GM13976 (cell line): ENCODE measurements at regions not wholly inside any gene's neighbourhood (a gene's known extent, or its start where the extent isn't known, plus 50 kb on each side); places are given as distances from the start of the nearest gene placed in this dataset.

ENCODE experiments used
- DNase-seq: peaks from one replicate; pipeline ENCODE4 v3.0.0; 2012; ENCODE audit warnings: low spot score
- in situ Hi-C: fragments of 300-500 bp; cut with MboI; formaldehyde crosslinking; loops from one replicate; pipeline ENCODE4 v1.12.0; 2022; ENCODE audit warnings: low sequenced_read_pairs, mixed read lengths, inconsistent platforms; ENCODE audit not compliant: unreplicated experiment
- TF ChIP-seq, protein P1 (sequence below): IDR thresholded peaks from 2 replicates; pipeline ENCODE4 v1.5.1; 2012; ENCODE audit warnings: borderline replicate concordance, mild to moderate bottlenecking; ENCODE audit not compliant: insufficient read depth; ENCODE audit errors: extremely low read depth, missing control alignments, control extremely low read depth

DNA sequence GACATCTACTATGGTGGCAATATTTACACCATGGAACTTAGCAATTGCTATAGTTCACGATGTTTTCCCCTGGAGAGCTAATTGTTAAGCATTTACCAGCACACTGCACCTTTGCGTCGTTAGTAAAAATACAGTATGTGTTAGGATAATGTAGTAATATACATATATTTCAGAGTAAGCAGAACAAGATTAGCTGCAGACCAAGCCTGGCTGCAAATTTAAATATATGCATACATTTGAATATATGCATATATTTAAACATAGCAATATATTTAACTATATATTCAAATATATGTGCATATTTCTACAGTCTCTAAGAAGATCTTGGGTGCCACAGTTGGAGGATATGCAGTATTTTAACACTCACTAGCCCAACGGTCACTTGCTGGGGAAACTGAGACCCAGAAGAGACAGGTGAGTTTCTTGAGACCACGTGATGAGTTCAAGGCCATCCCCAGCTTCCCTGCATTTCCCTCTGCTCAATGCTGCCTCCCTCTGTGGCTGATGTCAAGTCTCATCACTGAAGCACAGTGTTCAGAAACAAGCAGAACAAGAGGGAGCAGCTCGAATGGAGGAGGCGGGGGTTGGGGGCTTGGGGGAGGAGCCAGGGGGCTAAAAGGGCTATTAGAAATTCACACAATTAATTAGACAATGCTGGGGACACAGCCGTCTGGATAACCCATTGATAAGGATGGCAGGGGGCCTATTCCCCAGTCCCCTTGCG lies 708.0 kb downstream of the MED13L start:
- DNase-seq, result no peak
- in situ Hi-C loops, result no loop called here
- TF ChIP-seq, protein P1, sequence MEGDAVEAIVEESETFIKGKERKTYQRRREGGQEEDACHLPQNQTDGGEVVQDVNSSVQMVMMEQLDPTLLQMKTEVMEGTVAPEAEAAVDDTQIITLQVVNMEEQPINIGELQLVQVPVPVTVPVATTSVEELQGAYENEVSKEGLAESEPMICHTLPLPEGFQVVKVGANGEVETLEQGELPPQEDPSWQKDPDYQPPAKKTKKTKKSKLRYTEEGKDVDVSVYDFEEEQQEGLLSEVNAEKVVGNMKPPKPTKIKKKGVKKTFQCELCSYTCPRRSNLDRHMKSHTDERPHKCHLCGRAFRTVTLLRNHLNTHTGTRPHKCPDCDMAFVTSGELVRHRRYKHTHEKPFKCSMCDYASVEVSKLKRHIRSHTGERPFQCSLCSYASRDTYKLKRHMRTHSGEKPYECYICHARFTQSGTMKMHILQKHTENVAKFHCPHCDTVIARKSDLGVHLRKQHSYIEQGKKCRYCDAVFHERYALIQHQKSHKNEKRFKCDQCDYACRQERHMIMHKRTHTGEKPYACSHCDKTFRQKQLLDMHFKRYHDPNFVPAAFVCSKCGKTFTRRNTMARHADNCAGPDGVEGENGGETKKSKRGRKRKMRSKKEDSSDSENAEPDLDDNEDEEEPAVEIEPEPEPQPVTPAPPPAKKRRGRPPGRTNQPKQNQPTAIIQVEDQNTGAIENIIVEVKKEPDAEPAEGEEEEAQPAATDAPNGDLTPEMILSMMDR, result no peak

DNA sequence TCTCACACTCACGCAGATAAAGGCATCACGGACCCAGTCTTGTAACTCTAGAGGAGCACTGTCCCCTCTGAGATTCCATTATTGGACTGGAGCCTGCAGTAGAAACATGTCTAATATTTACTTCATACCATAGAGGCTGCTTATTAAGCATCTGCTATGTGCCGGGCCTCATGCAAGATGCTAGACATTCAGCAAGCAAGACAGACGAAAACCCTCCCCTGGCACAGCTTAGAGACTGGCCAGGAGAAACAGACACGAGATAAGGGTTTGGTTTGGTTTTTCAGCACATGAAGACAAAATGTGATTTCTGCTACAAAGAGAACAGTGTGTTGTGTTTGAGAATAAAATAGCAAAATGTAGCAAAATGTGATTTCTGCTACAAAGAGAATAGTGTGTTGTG lies 719.2 kb downstream of the MED13L start:
- TF ChIP-seq, protein P1, result no peak
- DNase-seq, result no peak
- in situ Hi-C loops, result no loop called here

GRCh38 chr12:115553622-115554021 lies 723.9 kb downstream of the MED13L start:
- TF ChIP-seq, protein P1, result no peak
- in situ Hi-C loops, result no loop called here
- DNase-seq, result no peak

DNA sequence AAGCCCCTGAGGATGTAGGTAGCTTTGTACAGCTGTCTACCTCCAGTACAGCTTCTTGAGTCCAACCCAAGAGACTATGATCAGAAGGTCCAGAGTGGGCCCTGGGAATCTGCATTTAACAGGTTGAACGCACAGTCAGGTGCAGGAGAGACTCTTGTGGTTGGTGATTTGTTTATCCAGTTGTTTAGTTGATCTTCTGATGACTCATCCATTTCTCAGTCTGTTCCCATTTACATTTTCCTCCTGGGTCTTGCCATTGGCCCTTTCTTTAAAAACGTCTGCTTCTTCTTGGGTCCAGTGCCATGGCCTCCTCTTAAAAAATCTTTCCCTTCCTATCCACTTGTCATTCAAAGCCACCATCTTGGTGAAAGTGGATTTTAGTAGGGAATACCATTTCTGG lies 734.2 kb downstream of the MED13L start:
- DNase-seq, result no peak
- in situ Hi-C loops, result no loop called here
- TF ChIP-seq, protein P1, result no peak

DNA sequence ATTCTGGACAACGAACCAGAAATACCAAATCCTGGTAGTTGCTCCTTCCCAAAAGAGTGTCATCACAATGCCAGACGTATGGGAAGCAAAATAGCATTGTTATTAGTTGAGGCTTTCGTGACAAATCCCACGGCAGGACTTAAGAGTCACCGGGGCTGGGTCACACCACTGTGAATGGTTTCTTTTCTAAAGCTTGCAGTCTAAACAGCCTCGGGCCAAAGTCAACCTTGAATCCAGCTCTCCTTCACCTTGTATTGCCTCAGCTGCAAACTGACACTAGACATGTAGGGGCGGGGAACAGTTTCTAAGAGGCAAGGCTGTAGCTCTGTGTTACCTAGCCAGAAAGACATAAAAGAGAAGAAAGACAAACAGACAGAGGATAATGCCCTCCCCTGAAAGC lies 734.8 kb downstream of the MED13L start:
- in situ Hi-C loops, result no loop called here
- DNase-seq, result no peak
- TF ChIP-seq, protein P1, result no peak

DNA sequence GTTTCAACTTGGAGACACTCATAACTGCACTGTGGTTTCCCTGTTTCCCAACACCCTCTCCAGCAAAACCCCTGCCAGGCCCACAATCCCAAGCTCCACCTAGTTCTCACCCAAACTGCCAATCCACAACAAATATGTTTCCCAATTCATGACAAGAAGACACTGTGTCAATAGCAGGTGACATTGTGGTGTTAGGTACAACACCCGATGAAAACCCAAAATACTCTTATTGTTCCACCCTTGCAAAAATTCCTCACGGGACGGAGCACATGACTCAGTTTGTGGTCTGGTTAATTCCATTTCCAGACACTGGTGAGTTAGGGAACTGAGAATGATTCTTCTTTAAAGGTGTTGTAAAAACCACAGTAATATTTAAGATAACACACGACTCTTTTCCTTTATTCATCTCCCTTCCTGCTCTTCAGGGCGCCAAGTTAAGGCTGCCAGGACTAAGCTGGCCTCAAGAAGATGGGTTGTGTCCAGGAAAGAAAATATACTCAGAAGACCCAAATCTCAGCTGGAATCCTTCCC lies 735.5 kb downstream of the MED13L start:
- TF ChIP-seq, protein P1, result no peak
- in situ Hi-C loops, result no loop called here
- no peak for DNase-seq
